HG02970 (cell line): ENCODE measurements at regions not wholly inside any gene's neighbourhood (a gene's known extent, or its start where the extent isn't known, plus 50 kb on each side); places are given as distances from the start of the nearest gene placed in this dataset.

Experiments used
- ATAC-seq: cut with Tn5 transposase; IDR thresholded peaks from one replicate; pipeline ENCODE4 v1.9.1; 2021; ENCODE audit warnings: mild to moderate bottlenecking, moderate library complexity, moderate number of reproducible peaks; ENCODE audit not compliant: unreplicated experiment, low FRiP score

DNA sequence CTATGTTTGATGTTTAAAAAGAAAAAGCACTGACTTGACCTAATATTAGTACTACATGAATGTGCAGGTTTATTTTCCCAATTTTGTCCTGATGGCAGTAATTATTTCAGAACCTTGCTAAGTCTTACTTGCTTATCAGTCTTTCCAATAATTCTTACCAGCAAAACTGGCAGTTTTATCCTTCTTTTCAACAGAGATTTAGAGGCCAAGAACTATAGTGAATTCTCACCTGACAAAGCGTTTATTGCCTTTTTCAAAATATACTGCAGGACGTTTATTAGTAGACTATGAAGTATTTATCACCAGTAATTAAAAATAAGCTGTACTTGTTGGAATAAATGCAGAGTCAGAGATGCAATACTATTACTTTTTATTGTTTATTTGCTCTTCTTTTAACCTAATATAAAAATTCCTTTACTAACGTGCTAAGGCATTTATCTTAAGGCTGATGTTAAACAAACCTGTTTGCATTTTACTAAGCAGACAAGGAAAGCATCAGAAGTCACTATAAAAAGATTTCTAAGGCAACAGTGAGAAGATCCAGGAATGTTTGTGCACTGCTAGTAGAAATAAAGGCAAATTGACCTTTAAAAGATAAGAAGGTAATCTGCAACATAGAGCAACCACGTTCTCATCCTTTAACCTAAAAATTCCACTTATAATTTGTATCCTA, 80.3 kb upstream of the NOCT start:
- no peak for ATAC-seq

DNA sequence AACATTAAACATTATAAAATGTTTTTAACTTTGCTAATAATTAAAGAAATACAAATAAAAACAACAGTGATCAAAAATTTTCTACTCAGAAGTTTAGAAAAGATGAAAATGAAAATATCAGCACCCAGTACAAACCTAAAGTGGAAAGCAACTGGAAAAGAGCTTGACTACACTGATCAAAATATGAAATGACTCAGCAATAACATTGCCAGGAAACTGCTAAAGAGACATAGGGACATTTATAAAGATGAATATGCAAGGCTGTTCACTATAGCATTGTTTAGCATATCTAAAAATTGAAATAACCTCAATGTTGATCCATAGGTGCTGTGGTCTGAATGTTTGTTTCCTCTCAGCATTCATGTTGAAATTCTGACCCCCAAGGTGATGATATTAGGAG, 88.5 kb upstream of the NOCT start:
- ATAC-seq = no peak

DNA sequence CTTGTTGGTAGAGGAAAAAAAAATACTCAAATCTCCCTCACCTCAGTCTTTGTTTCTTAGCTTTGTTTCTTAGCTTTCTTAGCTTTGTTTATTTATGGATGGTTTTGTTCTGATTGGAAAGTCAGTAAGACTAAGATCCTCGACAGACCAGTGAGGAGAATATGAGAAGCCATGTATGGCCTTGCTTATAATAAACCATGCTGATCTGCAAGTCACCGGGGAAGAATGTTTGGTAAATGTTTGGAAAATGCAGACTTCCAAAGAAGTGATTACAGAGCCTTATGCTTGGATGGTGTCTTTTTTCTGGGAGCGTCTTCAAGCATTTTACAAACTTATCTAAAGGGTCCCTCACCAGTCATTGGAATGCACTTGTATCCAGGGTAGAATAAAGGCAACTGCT, 90.1 kb upstream of the NOCT start:
- ATAC-seq = no peak

DNA sequence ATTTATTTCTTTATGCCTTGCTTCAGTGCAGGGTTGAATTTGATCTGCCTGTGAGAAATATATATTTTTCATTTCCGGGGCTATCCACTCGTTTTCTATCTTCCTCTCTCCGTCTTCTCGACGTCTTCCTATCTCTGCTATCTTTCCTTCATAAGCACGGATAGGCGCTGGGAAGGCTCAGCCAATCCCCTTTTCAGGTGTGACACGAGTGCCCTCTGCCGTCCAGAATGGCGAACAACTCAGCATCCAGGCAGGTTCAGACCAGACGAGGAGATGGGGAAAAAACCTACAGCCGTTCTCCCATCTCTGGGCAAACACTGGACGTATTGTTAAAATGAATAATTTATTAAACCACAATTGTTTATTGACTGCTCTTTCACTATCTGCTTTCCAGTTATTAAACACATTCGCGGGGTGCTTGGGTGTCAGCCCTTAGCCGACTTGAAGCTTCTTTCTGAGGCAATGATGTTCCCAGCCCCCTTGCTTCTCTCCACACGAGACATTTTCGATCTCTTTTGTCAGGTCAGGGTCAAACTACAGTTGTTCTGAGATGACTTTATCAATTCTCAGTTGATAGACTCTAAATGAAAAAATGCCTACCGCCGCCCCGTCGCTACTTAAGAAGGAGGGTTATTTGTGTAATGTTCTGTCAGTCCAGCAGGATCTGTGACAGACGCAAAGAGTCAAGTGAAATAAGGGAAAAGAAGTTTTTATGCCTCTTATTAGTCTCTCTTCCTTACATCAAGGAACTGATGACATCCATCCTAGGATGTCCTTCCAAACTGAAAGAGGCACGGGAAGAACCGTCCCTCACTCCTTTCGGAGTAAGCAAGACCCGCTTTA, 96.3 kb upstream of the NOCT start:
- no peak for ATAC-seq

DNA sequence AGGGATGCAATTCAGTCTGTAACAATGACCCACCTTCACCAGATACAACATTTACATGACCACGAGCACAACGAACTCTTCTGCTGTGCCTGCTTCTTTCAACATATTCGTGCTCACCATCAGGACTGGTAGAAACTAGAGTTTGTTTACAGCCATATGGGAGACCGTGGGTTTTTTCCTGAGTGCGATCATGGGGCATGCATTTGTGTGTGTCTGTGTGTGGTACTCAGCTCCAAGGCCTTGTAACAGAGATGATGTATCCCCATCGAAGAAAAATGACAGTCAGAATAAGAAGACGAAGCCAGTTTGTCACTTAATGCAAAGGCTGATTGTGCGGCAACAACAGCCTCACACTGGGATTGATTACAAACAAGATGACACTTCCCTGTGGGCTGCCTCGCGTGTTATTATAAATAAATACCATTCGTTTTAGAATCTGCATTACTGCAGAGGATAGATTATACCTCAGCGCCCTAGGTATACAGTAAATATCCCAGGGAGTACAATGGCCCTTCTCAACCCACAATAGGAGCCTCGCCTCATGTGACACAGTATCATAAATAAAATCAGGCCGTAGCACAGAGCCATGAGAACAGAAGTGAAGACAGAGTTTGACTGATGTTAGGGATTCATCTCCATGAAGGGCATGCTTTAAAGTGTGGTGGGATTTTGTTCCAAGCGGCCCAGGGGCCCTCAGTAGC, 97.3 kb upstream of the NOCT start:
- no peak for ATAC-seq

DNA sequence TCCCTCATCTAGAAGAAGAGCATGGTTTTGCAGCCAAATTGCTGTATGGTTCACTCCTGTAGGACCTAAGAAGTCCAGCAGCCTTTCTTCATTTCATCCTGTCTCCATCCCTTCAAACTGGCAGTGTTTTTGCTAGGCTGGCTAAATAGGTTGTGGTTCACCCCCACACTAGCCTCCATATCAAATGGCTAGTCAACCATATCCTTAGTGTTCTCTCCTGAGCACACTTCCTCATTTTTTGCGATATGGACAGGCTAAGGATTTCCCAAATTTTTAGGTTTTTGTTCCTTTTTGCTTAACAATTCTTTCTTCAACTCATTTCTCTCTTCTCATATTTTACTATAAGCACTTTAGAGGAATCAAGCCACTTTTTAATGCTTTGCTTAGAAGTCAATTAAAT, 98.8 kb upstream of the NOCT start:
- no peak for ATAC-seq

DNA sequence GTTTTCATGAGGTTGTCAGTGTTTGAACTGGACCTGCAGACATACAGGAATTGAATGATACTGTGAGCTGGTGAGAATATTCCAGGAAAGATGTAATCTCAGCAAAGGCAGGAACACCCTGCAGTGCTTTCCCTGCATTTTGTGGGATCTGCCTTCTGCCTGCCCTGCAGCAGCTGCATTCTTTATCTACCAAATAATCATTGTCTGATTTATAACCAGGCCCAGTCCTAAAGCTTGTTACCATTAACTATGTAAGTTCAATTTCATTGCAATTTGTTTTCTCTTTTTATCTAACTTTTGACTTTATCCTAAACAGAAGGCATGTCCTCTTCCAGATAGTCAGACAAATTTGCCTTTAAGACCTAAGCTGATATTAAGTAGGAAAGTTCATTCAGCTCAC, 99.8 kb upstream of the NOCT start:
- ATAC-seq = no peak

DNA sequence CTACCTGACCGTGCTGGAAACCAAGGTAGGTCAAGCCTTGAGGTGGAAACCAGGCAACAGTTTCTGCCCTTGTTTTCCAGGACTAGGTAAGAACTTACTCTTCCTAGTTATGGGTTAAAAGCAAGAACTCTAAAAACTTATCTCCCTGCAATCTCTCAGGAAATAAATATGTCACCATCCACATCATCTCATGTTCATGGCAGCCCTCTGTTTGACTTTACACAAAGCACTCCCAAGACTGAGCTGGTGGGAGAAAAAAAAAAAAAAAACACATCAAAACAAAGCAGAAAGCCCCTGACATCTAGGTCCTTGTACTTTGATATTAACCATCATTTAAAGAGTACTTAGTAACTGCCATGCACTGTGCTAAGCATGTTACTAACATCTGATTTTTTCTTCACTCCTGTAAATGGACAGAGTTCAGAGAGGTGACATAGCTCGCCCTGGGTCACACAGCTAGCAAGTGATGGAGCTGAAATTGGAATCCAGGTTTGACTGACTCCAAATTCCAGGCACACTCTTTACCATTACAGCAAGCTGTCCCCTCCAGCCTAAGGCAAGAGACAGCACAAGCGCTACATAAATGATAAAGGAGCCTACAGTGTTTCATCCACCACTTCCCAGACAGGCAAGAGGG, 102.8 kb upstream of the NOCT start:
- ATAC-seq = no peak

DNA sequence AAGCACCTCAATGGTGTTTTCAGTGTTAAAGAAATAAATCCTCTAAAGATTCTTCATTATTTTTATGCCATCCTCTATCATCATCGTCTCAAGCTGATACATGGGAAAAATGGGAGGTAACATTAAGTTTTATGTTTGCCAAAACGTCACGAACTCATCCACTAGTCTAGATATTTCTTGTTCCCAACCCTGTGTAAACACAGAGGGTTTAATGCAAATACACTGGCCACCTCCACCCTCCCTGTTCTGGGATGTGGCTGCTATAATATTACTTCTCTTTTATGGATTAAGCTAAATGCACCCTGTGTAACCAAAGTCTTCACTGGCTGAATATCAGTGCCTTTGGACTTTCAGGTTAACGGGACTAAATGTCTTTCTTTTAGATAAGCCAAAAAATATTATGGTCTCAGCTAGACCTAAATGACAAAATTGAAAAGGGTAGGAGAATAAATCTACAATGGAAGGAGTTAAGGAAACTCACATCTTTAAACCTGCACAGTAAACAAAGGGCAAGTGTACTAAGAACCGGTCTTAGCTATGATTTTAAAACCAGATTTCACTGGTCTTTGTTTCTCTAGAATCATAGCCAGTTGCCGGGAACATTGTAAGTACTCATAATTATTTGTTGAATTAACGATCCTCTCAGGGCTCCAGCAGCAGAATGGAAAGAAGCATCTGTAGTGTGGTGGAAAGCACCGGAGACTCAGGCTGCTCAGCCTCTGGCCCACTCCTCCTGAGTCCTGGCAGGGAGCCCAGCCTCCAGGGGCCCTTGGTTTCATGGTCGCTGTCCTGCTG, 103.5 kb upstream of the NOCT start:
- no peak for ATAC-seq

DNA sequence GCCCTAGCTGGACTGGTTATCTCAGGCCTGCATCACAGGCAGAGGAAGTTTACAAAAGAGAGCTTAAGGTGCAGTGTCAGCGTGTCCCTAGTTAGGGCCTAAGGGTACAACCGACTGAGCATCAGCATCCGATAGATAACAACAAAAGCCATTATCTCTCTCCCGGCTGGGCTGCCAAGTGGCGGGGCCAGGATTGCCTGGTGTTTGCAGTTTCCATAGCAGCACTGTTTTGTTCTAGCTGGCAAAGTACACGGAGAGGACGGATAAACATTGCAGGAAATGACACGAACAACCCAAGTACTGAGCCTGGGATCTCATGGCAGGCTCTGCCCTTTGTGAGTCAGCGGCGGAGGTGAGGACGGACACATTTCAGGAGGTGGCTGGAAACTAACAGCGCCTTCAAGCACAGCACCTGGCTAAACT, 104.7 kb upstream of the NOCT start:
- ATAC-seq = no peak

DNA sequence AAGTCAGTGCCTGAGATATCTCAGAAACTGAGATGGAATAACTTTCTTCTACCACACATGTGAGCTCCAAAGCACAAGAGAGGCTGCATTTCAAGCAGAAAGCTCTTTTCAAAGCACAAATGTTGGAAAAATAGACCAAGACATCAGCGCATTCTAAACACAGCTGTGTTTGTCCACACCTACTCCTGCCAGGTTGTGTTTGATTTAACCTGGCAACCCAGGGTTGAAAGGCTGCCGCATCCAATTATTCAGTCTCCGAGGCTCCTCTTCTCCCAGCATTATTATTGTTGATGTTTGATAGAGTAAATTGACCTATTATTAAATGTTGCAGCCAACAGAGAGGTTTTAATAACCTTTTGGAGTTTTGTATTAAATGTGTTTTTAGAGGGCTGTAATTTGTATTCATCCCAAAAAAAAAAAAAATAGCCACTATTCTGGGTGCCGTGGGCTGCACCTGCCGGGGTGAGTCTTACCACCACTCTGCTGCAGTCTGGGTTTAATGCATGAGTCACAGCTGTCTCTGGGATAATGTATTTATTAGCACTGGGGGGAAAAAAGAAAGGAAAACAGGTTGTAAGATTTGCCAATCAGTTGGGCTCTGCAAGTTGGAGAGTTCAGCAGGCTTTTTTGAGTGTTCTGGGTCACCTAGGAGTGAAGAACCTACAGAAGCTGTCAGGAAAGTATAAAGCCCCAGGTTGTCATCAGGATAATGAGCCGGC, 105.2 kb upstream of the NOCT start:
- no peak for ATAC-seq

DNA sequence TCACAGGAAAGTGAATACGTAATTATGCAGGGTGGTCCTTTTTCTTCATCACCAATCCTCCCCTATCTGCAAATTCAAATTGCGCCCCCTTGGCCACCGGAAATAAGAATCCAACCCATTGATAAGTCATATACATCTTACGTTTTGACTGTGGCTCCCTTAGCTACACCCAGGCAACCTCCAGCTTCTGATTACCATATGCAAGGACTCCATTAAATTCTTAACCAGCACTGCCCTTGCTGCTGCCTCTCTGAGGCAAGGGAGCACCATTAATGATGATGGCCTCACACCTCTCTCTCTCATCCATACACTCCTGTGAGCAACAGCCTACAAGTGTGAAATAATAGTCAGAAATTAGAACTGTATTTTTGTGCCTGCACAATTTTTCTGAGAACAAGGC, 106.0 kb upstream of the NOCT start:
- no peak for ATAC-seq

DNA sequence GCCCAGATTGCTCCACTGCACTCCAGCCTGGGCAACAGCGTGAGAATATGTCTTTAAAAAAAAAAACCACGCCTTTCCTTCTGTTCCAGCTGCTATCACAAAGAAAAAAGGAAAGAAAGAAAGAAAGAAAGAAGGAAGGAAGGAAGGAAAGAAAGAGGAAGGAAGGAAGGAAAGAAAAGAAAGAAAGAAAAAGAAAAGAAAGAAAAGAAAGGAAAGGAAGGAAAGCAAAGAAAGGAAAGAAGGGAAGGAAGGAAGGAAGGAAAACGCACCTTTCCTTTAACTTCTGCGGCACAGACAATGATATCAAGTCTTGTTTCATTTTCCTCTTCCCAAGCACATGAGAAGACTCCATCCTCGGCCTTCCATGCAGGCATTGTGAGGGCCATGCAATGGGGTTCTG, 107.4 kb upstream of the NOCT start:
- ATAC-seq = no peak

DNA sequence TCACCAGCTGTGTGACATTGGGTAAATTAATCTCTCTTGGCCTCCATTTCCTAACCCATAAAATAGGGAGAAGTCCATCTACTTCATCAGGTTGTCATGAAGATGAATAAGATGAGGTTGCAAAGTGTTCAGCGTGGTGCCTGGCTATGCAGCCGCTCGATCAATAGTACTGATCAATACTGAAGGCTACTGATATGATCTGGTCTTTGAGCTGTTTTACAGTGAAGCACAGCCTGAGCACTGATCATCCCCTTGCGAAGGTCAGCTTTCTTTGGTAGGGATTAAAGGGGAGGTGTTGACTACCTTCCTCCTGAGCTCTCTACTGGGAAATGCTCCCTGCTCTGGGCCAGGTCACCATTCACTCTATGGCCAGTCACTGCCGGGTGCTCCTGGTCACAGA, 108.4 kb upstream of the NOCT start:
- ATAC-seq = no peak

DNA sequence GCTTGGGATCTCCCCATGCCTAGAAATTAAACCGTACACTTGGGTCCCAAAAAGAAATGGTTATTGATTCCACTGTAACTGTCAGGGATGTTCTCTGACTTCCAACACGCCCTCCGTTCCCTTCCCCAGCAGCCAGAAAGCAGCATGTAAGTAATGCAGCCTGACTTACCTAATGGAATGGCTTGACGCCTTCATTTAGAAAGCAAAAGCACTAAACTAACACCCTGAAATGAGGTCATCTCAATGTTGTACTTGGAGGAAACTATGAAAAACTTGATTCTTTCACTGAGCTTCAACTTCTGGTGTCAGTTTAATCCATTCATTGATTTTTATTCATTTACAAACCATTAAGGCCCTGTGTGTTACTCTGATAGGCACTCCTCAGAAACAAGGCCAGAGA, 110.8 kb upstream of the NOCT start:
- no peak for ATAC-seq

DNA sequence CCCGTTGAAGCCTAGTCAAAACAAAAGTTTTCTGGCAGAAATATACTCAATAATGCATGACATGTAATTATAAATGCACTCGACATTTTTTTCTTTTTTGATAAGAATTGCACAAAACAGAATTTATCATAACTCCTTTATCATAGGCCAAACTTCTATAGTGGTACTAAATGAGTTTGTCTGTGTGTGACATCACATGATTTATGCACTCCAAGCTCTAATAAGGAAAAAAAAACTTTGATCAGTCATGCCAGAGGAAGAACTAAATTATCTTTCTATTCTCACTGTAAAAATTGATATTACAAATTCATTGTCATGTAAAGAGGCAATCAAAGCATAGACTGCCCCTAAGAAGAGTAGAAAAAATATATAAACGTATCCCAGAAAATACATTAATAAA, 112.4 kb upstream of the NOCT start:
- ATAC-seq = no peak

DNA sequence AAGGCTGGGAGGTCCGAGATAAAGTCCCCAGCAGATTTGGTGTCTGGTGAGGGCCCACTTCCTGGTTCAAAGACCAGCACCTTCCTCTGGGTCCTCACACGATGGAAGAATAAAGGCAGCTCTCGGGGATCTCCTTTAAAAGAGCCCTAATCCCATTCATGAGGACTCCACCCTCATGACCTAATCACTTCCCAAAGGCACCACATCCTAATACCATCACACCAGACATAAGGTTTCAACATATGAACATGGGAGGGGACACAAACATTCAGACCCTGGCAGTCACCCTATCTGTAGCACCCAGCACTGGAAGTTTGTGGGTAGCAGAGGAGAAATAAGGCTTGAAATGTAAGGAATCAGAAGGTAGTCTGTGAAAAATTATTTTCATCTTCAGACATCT, 112.9 kb upstream of the NOCT start:
- ATAC-seq = no peak

DNA sequence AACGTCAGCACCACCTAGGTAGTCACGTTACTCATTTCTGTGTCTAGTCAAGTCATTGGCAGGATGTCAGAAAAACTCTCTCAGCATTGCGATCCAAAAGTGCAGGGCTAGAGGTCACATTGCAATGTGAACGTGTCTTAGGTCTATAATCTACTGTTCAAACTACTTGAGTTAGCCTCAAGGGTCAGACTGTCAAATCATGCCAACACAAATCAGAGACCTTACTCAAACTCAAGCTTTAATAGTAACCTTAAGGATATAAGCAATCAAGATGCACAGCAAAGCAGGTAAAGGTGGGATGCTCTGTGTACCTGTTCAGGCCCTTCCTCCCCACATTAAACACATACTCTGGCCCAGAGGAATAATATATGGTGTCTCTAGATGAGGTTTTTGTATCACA, 114.4 kb upstream of the NOCT start:
- ATAC-seq = no peak

DNA sequence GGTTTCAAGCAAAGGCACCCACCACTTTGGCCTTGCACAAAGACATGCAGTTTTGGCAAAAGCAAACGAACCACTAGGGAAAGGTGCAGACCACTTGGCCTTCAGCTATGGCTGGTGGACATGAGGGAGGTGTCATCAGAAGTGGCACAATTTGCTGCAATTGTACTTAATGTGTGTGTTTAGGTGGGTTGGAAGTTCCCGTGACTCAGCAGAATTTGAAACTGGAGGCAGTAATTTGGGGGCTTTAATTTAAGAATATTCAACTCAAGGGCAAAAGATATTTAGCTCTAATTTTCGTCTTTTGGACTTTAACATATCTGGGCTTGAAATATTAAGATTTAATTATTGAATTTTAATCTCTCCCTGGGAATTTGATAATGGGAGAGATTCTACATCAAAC, 115.6 kb upstream of the NOCT start:
- no peak for ATAC-seq

DNA sequence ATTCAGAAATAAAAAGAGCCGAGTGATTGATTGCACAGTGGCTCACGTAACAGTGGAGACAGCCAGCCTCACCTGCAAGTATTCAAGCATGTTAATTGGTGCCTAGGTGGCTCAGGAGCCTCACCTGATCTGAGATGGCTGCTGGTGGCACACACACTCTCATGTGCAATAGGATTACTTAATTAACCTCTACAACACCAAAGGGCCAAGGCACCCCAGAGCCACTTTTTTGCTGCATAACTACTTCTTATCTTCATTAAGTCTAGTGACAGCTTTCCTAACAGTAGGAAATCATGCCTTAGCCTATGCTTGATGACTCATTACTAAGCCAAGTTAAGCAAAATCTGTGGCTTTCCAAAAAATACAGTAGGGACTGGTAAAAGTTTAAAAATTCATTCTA, 117.3 kb upstream of the NOCT start:
- ATAC-seq = no peak
